ENCODE measurements at regions not wholly inside any gene's neighbourhood (a gene's known extent, or its start where the extent isn't known, plus 50 kb on each side); places are given as distances from the start of the nearest gene placed in this dataset.

GRCh38 chr7:42756841-42757240 is 155.0 kb downstream of the C7orf25 start:
- no peak for DNase-seq

DNA sequence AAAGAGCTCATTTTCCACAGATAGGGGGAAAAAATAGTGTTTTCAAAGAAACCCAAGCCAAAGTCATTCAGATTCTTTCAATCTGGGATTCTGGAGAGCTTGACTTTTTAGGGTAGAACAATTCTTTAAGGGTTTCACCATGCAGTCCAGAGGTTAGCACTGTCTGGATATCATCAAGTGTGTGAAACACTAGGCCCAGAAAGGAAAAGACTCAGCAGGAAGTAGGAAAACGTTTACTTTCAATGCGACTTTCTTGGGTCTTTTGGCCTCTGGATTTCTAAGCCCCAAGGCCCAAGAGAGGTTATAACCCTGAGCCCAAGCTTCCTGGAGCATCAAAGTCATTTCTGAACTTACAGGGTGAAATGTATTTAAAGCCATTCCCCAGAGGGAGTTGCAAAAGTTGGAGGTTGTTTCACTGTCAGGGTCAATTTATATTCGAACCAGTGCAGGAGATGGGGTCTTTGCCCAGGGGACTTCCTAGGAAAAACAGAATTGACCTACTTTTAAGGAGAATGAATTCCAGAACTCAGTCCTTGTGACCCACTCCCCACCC is 158.0 kb downstream of the C7orf25 start:
- no peak for DNase-seq

DNA sequence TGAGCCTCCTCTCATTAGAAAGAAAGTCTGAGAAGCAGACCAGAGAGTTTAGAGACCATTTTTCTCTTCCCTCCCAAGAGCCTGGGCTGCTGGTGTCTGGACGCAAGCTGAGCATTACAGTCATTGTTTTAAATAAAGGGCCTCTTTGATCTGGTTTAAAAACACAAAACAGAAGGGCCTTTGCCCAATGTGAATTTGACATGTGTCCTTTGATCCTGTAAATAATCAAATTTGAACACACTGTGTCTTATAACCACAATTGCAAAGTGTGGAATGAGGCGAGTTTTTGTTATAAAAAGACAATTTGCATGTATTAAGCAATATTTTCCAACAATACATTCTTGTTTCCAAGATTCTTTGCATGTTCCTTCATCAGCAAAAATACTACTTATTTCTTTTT is 158.5 kb downstream of the C7orf25 start:
- DNase-seq = no peak

DNA sequence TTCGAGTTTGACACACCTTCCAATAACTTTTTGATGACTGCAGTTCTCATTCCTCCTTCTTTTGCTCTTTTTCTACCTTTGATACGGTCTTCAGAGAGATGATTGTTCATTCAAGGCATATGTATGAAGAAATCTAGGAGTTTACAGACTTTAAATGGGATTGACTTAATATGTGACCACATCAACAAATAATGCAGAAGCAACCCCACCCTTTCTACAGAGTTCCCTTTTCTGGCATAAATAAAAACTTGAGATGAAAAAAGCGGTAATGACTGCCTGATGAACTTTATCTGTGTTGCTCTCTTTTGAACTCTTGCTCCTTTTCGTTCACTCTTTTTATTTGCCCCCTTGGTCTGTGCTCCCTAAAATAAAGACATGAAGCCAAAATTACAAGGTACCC is 161.7 kb downstream of the C7orf25 start:
- DNase-seq = no peak

GRCh38 chr7:42747044-42747443 is 164.8 kb downstream of the C7orf25 start:
- DNase-seq = no peak

- no peak for DNase-seq
These were observed 165.7 kb downstream of the C7orf25 start for GRCh38 chr7:42746214-42746613.

DNA sequence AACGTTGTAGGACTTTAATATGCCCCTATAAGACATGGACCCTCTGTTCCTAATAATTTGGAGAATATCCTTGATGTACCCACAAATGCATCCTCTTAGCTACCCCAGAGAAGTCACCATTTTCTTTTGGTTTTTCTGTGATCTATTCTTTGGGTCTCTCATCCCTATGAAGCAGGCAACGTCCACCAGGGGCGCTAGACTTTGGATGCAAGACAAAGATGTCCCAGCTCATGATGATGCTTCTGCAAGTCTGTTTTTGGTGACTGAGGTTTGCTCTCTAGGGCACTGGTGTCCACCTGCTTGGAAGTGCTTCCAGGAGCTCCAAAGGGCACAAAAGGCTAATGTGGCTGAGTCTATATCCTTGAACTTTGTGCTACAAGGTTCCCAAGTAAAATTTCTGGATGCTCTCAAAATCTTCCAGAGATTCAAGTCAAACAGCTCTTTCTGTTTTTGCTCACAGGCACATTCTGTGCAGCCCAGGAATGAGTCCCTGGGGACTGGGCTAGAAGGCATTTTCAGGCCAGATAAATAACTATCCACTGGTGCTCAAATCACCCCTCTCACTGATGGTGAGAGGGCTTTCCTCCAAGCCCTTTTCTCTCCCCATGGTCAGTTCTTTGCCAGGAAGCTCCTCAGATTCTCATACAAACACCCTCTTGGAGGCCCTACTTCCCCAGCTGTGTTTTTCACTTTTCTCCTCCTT is 166.4 kb downstream of the C7orf25 start:
- DNase-seq = peak; percentile 8 to 53 (median 19)

DNA sequence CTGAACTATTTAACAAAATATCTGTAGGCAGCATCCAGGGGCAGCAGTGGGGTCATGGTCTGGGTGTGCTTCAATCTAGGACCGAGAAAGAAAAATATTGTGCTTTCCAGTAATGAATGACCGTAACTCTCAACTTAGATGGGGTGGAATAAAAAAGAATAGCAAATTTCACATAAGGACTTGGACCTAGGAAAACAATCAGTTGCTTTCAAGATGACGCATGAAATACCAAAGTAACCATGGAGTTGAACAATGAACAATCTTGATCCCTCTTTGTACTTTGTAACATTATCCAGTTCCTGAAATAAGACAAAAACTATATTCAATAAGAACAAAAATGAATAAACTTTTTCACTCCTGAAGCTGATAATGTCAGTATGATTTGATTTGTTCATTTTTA is 167.1 kb downstream of the C7orf25 start:
- no peak for DNase-seq

GRCh38 chr7:42743077-42743858 is 168.6 kb downstream of the C7orf25 start:
- DNase-seq = no peak

- DNase-seq = no peak
These were observed 169.6 kb downstream of the C7orf25 start for GRCh38 chr7:42742318-42742717.

- DNase-seq = no peak
These were observed 171.5 kb downstream of the C7orf25 start for GRCh38 chr7:42740408-42740807.

DNA sequence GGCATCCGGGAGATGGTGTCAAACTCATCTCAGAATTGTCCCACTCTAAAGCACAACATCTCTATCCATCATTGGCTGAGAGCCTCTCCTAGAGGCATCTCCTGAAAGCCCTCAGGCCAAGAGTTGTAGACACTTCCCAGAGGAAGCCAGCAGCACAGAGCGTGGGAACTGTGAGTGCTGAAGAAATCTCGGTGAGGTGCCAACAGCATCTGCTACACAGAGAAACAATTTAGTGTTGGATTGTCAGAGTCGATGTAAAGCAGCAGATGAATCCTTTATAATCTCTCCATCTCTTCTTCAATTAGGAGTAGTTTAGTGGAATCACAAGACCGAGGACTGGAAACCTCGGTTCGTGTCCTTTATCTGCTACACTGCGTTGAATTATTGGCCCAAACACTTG is 172.2 kb downstream of the C7orf25 start:
- DNase-seq = no peak

DNA sequence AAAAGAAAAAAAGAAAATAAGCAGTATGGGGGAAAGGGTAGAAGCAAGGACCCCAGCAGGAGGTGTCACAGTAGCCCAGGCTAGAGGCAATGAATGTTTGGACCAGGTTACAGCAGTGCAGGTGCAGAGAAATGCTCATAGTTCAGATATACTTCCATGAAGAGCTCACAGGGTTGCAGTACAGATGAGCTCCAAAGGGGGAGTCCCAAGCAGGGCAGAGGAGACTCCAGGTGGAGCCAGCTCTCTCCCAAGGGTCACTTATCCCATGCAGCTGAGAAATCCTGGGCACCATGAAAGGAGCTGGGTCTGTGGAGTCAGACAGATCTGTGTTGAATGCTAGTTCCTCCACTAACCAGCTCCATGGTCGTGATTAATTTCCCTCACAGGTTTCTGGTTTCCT is 174.9 kb downstream of the C7orf25 start:
- no peak for DNase-seq

- DNase-seq = no peak
These were observed 176.8 kb downstream of the C7orf25 start for GRCh38 chr7:42735081-42735480.

GRCh38 chr7:42734568-42734967 is 177.3 kb downstream of the C7orf25 start:
- DNase-seq = no peak

DNA sequence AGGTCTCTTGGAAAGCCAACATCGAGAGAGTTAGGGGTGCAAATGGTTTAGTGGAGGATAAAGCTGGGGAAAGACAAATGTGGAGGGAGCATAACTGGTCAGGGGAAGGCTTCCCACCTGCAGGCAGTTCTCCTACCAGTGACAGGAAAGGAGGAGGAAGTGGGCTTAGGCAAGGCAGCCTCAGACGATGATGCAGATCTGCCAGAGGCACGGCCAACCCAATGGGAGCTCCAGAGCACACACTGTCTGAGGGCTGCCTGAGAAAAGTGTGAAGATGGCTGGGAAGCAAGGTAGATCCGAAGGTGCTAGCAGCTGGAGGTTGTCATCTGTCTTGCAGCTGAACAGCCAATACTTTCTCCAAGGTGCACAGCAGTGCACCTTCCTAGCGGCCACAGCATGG is 178.8 kb downstream of the C7orf25 start:
- DNase-seq = no peak

DNA sequence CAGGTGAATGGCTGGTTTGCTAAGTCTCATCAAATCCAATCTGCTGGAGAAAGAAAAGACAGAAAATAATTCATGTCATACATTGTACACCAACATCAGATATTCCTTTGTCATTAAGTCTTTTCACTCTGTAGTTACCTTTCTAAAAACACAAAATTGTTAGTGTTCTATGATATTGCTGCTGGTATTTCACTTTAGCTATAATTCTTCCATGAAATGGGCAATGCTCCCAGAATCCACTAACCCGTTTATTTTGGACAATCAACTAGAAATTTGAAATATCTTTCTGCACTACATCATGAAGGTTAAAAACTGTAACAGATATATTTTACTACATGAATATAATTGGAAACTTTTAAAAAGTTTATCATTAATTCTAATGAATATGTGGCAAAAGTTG is 181.3 kb downstream of the C7orf25 start:
- no peak for DNase-seq

GRCh38 chr7:42729053-42729765 is 182.7 kb downstream of the C7orf25 start:
- no peak for DNase-seq

DNA sequence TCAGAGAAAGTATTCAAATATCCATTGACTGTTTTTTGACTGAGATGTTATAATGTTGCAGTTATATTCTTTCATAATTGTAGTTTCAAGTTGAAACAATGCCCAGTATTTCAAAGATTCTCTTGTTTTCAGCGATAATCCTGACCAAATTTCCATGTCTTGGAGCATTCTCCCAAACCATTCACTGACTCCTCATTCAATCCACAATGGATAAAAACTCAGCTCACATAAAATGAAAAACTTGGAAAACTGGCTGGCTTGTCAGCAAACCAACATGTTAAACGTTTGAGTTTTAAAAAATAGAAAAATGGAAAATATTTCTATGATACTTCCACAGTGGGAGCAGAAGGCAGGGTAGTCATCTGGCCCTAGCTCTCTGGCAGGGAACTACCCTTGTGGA is 184.4 kb downstream of the C7orf25 start:
- DNase-seq = no peak

GRCh38 chr7:42726066-42726785 is 185.6 kb downstream of the C7orf25 start:
- no peak for DNase-seq

- no peak for DNase-seq
These were observed 189.2 kb downstream of the C7orf25 start for GRCh38 chr7:42722716-42723115.

DNA sequence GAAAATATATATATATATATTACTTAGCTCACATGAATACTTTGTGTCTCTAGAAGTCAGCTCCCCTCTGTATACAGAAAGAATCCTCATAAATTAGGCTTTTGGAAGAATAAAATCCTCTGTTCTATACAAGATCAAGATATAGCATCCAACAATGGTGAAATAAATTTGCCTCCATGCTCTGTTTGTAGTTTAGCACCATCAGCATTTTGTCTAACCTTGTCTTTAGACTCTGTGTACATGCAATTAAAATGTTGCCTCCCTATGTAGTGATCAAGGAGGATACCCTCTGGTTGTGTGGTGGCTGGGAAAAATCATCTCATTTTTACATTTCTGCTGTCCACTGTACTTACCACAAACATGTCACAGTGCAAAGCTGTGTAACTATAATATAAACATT is 189.7 kb downstream of the C7orf25 start:
- DNase-seq = no peak

Measured in suppressor macrophage (primary cell).